IMR-90 (cell line): ENCODE measurements at regions not wholly inside any gene's neighbourhood (a gene's known extent, or its start where the extent isn't known, plus 50 kb on each side); places are given as distances from the start of the nearest gene placed in this dataset.

Source experiments
- ATAC-seq: fragments of 200-7000 bp; cut with Tn5 transposase; 2 replicates; pipeline ENCODE4 v1.9.1; 2020; ENCODE audit warnings: low read depth, mild to moderate bottlenecking, moderate library complexity
- BruUV-seq: library from RNA; stranded (reverse); fragments of 400-500 nt; replicated peaks from 2 replicates; lab custom pipeline; 2021; lab: Mats Ljungman, UMichigan
- CTCF ChIA-PET: fragments of 300-600 bp; formaldehyde crosslinking; extraction: SDS; loops from one replicate; lab custom pipeline; 2021; ENCODE audit warnings: antibody characterized with exemption; lab: Yijun Ruan, JAX
- POLR2A ChIA-PET: fragments of 300-600 bp; sonication (Branson Sonifier 250); formaldehyde crosslinking; loops from one replicate; lab custom pipeline; 2022; ENCODE audit warnings: antibody characterized with exemption; ENCODE audit not compliant: unreplicated experiment; lab: Charles Lee
- DNase-seq: peaks from one replicate; pipeline ENCODE4 v3.0.0; 2013
- H2AFZ ChIP-seq: replicated peaks from 2 replicates; pipeline ENCODE3; 2013; ENCODE audit warnings: low read length, mild to moderate bottlenecking; ENCODE audit not compliant: poor library complexity
- H2AK5ac ChIP-seq: 2 replicates; pipeline ENCODE4 v1.6.1; 2013; ENCODE audit warnings: low read depth, low read length, inconsistent platforms
- H2AK9ac ChIP-seq: replicated peaks from 2 replicates; pipeline ENCODE3; 2013; ENCODE audit warnings: mild to moderate bottlenecking, low read depth, low read length, moderate library complexity; ENCODE audit not compliant: poor library complexity
- H2BK120ac ChIP-seq: 2 replicates; pipeline ENCODE4 v1.6.1; 2013; ENCODE audit warnings: low read depth, low read length, inconsistent platforms
- H2BK15ac ChIP-seq: 3 replicates; pipeline ENCODE4 v1.6.1; 2013; ENCODE audit warnings: low read depth, low read length, inconsistent platforms
- H2BK20ac ChIP-seq: 2 replicates; pipeline ENCODE4 v1.6.1; 2013; ENCODE audit warnings: low read depth, mild to moderate bottlenecking, inconsistent platforms, low read length, moderate library complexity
- H2BK5ac ChIP-seq: 2 replicates; pipeline ENCODE4 v1.6.1; 2013; ENCODE audit warnings: mild to moderate bottlenecking, low read depth, low read length, inconsistent platforms; ENCODE audit not compliant: poor library complexity, severe bottlenecking
- H3K14ac ChIP-seq: replicated peaks from 2 replicates; pipeline ENCODE4 v1.6.1; 2013; ENCODE audit warnings: low read depth, low read length, inconsistent platforms
- H3K18ac ChIP-seq: 2 replicates; pipeline ENCODE4 v1.6.1; 2013; ENCODE audit warnings: low read depth, low read length, control low read depth
- H3K23ac ChIP-seq: 2 replicates; pipeline ENCODE4 v1.6.1; 2013; ENCODE audit warnings: low read depth, low read length, inconsistent platforms
- H3K27ac ChIP-seq: 2 replicates; pipeline ENCODE4 v1.5.1; 2013; ENCODE audit warnings: mild to moderate bottlenecking, control low read depth, low read length; ENCODE audit not compliant: insufficient read depth
- H3K27me3 ChIP-seq: 2 replicates; pipeline ENCODE4 v1.6.1; 2013; ENCODE audit warnings: low read length; ENCODE audit not compliant: control insufficient read depth, insufficient read depth
- H3K36me3 ChIP-seq: 2 replicates; pipeline ENCODE4 v1.6.1; 2013; ENCODE audit warnings: low read length, mixed read lengths; ENCODE audit not compliant: control insufficient read depth, insufficient read depth
- H3K4ac ChIP-seq: 2 replicates; pipeline ENCODE4 v1.6.1; 2013; ENCODE audit warnings: low read depth, low read length, inconsistent platforms
- H3K4me1 ChIP-seq: 2 replicates; pipeline ENCODE4 v1.6.1; 2013; ENCODE audit warnings: low read length, mixed read lengths; ENCODE audit not compliant: control insufficient read depth, insufficient read depth
- H3K4me2 ChIP-seq: 2 replicates; pipeline ENCODE4 v1.6.1; 2013; ENCODE audit warnings: low read depth, mild to moderate bottlenecking, control low read depth, low read length, moderate library complexity
- H3K4me3 ChIP-seq: 2 replicates; pipeline ENCODE4 v1.5.1; 2013; ENCODE audit warnings: low read depth, mild to moderate bottlenecking, control low read depth, low read length, moderate library complexity; ENCODE audit not compliant: insufficient read depth
- H3K56ac ChIP-seq: 2 replicates; pipeline ENCODE4 v1.6.1; 2013; ENCODE audit warnings: low read length, inconsistent platforms; ENCODE audit not compliant: insufficient read depth; ENCODE audit errors: extremely low read depth
- H3K79me1 ChIP-seq, 2 experiments: 2 replicates each; pipeline ENCODE4 v1.6.1; 2013; ENCODE audit warnings: low read length in 2 of 2, inconsistent platforms in 1 of 2, low read depth in 1 of 2
- H3K9ac ChIP-seq: 2 replicates; pipeline ENCODE4 v1.6.1; 2013; ENCODE audit warnings: low read depth, low read length, control low read depth
- H3K9me1 ChIP-seq: 2 replicates; pipeline ENCODE4 v1.6.1; 2013; ENCODE audit warnings: low read length, inconsistent platforms; ENCODE audit not compliant: insufficient read depth
- H3K9me3 ChIP-seq: 2 replicates; pipeline ENCODE4 v1.6.1; 2013; ENCODE audit warnings: low read length; ENCODE audit not compliant: control insufficient read depth, insufficient read depth
- H4K20me1 ChIP-seq: 2 replicates; pipeline ENCODE4 v1.6.1; 2013; ENCODE audit warnings: low read length, inconsistent platforms; ENCODE audit not compliant: insufficient read depth
- H4K5ac ChIP-seq: 2 replicates; pipeline ENCODE4 v1.6.1; 2013; ENCODE audit warnings: mild to moderate bottlenecking, low read depth, low read length, control low read depth
- H4K8ac ChIP-seq, 2 experiments: 2 replicates each; pipeline ENCODE4 v1.6.1; 2013; ENCODE audit warnings: low read depth in 2 of 2, low read length in 2 of 2, control low read depth in 1 of 2, inconsistent platforms in 1 of 2
- H4K91ac ChIP-seq: 2 replicates; pipeline ENCODE4 v1.6.1; 2013; ENCODE audit warnings: low read depth, low read length, inconsistent platforms; ENCODE audit not compliant: insufficient read depth
- BHLHE40 ChIP-seq: fragments of 150-350 bp; IDR thresholded peaks from 2 replicates; pipeline ENCODE4 v1.6.1; 2016; ENCODE audit warnings: mild to moderate bottlenecking, low read depth, low read length
- CEBPB ChIP-seq: IDR thresholded peaks from 2 replicates; pipeline ENCODE4 v1.6.1; 2012; ENCODE audit warnings: low read depth, low read length, improper control_type of control experiment
- CHD1 ChIP-seq: IDR thresholded peaks from 2 replicates; pipeline ENCODE4 v1.6.1; 2012; ENCODE audit warnings: low read depth, low read length, improper control_type of control experiment
- ELK1 ChIP-seq: fragments of 150-350 bp; IDR thresholded peaks from 2 replicates; pipeline ENCODE4 v1.6.1; 2016; ENCODE audit warnings: low read depth, mild to moderate bottlenecking, low read length, moderate library complexity, borderline replicate concordance
- FOS ChIP-seq: fragments of 150-350 bp; IDR thresholded peaks from 2 replicates; pipeline ENCODE4 v1.6.1; 2016; ENCODE audit warnings: low read depth, low read length
- MAFK ChIP-seq: IDR thresholded peaks from 2 replicates; pipeline ENCODE4 v1.6.1; 2012; ENCODE audit warnings: low read depth, low read length, improper control_type of control experiment
- MAZ ChIP-seq: IDR thresholded peaks from 2 replicates; pipeline ENCODE4 v1.6.1; 2012; ENCODE audit warnings: low read depth, mild to moderate bottlenecking, low read length, improper control_type of control experiment, moderate library complexity, borderline replicate concordance
- MXI1 ChIP-seq: IDR thresholded peaks from 2 replicates; pipeline ENCODE4 v1.6.1; 2012; ENCODE audit warnings: low read depth, mild to moderate bottlenecking, low read length, moderate library complexity, borderline replicate concordance
- NFE2L2 ChIP-seq: fragments of 150-350 bp; IDR thresholded peaks from 2 replicates; pipeline ENCODE4 v1.6.1; 2016; ENCODE audit warnings: low read depth, mild to moderate bottlenecking, low read length
- POLR2A ChIP-seq: IDR thresholded peaks from 2 replicates; pipeline ENCODE4 v1.6.1; 2012; ENCODE audit warnings: mild to moderate bottlenecking, low read depth, low read length
- RAD21 ChIP-seq: IDR thresholded peaks from 2 replicates; pipeline ENCODE4 v1.6.1; 2012; ENCODE audit warnings: low read length, improper control_type of control experiment
- RCOR1 ChIP-seq: IDR thresholded peaks from 2 replicates; pipeline ENCODE4 v1.6.1; 2012; ENCODE audit warnings: mild to moderate bottlenecking, low read length, improper control_type of control experiment; ENCODE audit not compliant: insufficient replicate concordance
- RFX5 ChIP-seq: IDR thresholded peaks from 2 replicates; pipeline ENCODE4 v1.8.0; 2012; ENCODE audit warnings: low read depth, mild to moderate bottlenecking, low read length, moderate library complexity
- SMC3 ChIP-seq: fragments of 150-350 bp; IDR thresholded peaks from 2 replicates; pipeline ENCODE4 v1.6.1; 2016; ENCODE audit warnings: low read depth, mild to moderate bottlenecking, antibody characterized with exemption, low read length, moderate library complexity
- whole genome bisulfite sequencing, 2 experiments: methylation state at CpG; one replicate each; pipeline versions ENCODE4 v1.1.5 to v1.1.7; 2013; ENCODE audit warnings: missing lambda C conversion rate in 2 of 2; ENCODE audit not compliant: insufficient read length in 1 of 2; ENCODE audit errors: extremely low coverage in 2 of 2; 5-methylcytosine and 5-hydroxymethylcytosine counted together
- dilution Hi-C: fragments of 300-500 bp; cut with HindIII; formaldehyde crosslinking; loops from one replicate; pipeline ENCODE4 v1.14.3; 2018; ENCODE audit warnings: low sequenced_read_pairs; ENCODE audit not compliant: unreplicated experiment
- in situ Hi-C: fragments of 300-500 bp; cut with MboI; formaldehyde crosslinking; loops from 3 replicates; pipeline ENCODE4 v1.14.3; 2019; ENCODE audit warnings: low sequenced_read_pairs, inconsistent platforms, mixed read lengths
- intact Hi-C: fragments of 100-400 bp; cut with micrococcal nuclease; formaldehyde crosslinking; loops from 2 replicates; pipeline ENCODE4 v1.10.0; 2022
- TF ChIP-seq, protein P1 (sequence below): fragments of 150-350 bp; IDR thresholded peaks from 2 replicates; pipeline ENCODE4 v1.6.1; 2017; ENCODE audit warnings: mild to moderate bottlenecking, antibody characterized with exemption, low read length, low read depth
- TF ChIP-seq, protein P2 (sequence below): conservative IDR thresholded peaks from 2 replicates; pipeline ENCODE4 v1.5.1; 2012; ENCODE audit warnings: mild to moderate bottlenecking, low read depth, low read length, improper control_type of control experiment

DNA sequence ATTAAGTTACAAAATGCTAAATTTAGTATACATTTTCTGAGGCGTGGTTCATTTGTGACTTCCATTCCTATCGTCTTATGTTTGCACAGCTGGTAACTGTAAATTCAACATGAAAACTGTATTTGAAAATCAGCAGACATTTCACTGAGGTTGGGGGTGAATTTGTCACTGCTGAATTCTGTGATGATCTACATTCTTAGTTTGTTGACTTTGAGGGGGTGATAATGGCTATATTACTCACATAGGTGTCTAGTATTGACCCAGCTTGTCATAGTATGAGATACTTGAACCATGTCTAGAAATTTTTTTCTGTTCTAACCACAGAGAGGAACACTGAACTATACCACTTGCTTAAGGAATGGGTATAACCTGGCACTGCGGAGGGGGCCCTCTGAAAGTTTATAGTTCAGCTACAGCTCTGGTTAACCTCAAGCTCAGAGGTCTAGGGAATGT, 313.3 kb downstream of the PIK3R1 start:
- H3K4me1 ChIP-seq, result peaks cover 8% of the 10 kb centered on the region; the same call in 1 of the 2 replicates
- DNase-seq (peak; percentile 18), ATAC-seq (no peak)
- H3K23ac ChIP-seq, result peak overlapping the region; percentile 48; the same call in 1 of the 2 replicates
- peak overlapping the region; percentile 44; the same call in 1 of the 2 replicates for H3K4ac ChIP-seq
- ChIA-PET POLR2A (no interaction called here), CTCF (no interaction called here)
- H3K36me3 ChIP-seq, result no peaks in the 10 kb centered on the region
- H3K79me1 ChIP-seq, result no peaks in the 10 kb centered on the region
- no peaks in the 10 kb centered on the region for H4K20me1 ChIP-seq
- BruUV-seq, result no TSS peak
- intact Hi-C loops, result no loop called here
- TF ChIP-seq CHD1, result no peak
- TF ChIP-seq FOS, result no peak
- no peak for TF ChIP-seq RAD21
- TF ChIP-seq RCOR1, result no peak
- no peak for TF ChIP-seq RFX5
- TF ChIP-seq, protein P1, sequence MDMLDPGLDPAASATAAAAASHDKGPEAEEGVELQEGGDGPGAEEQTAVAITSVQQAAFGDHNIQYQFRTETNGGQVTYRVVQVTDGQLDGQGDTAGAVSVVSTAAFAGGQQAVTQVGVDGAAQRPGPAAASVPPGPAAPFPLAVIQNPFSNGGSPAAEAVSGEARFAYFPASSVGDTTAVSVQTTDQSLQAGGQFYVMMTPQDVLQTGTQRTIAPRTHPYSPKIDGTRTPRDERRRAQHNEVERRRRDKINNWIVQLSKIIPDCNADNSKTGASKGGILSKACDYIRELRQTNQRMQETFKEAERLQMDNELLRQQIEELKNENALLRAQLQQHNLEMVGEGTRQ, result no peak
- no peak for TF ChIP-seq MAZ
- no peak for TF ChIP-seq SMC3
- TF ChIP-seq BHLHE40, result no peak
- no peak for TF ChIP-seq NFE2L2
- TF ChIP-seq ELK1, result no peak
- TF ChIP-seq CEBPB, result no peak
- no peak for TF ChIP-seq POLR2A
- no peak for TF ChIP-seq MXI1
- TF ChIP-seq, protein P2, sequence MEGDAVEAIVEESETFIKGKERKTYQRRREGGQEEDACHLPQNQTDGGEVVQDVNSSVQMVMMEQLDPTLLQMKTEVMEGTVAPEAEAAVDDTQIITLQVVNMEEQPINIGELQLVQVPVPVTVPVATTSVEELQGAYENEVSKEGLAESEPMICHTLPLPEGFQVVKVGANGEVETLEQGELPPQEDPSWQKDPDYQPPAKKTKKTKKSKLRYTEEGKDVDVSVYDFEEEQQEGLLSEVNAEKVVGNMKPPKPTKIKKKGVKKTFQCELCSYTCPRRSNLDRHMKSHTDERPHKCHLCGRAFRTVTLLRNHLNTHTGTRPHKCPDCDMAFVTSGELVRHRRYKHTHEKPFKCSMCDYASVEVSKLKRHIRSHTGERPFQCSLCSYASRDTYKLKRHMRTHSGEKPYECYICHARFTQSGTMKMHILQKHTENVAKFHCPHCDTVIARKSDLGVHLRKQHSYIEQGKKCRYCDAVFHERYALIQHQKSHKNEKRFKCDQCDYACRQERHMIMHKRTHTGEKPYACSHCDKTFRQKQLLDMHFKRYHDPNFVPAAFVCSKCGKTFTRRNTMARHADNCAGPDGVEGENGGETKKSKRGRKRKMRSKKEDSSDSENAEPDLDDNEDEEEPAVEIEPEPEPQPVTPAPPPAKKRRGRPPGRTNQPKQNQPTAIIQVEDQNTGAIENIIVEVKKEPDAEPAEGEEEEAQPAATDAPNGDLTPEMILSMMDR, result no peak
- no peak for TF ChIP-seq MAFK
- peak overlapping the region; percentile 72 for H2BK15ac ChIP-seq
- peak overlapping the region; percentile 29; the same call in 1 of the 2 replicates for H2BK20ac ChIP-seq
- H3K18ac ChIP-seq, result peak overlapping the region; percentile 30; the same call in 1 of the 2 replicates
- in situ Hi-C loops, result no loop called here
- peak overlapping the region; percentile 90 for H2BK5ac ChIP-seq
- dilution Hi-C loops, result no loop called here
- no peak overlapping the region; the same call in 1 of the 2 replicates for H4K5ac ChIP-seq
- H4K91ac ChIP-seq, result peak overlapping the region; percentile 39; the same call in 1 of the 2 replicates
- peak overlapping the region; percentile 16 to 74; a peak in 2 of 4 replicates for H4K8ac ChIP-seq
- H3K14ac ChIP-seq, result peak overlapping the region; percentile 61; the same call in 1 of the 2 replicates
- no peak overlapping the region for H3K9ac ChIP-seq
- H2AK5ac ChIP-seq, result peak overlapping the region; percentile 77
- no peak overlapping the region; the same call in 1 of the 2 replicates for H3K4me2 ChIP-seq
- WGBS, 2 experiments, result 40% methylated on average over 1 of the region's 3 CpGs; no CpG with 5 or more reads in 1 of the 2 experiments
- no peak overlapping the region for H3K27ac ChIP-seq
- peak overlapping the region; percentile 10 for H2AK9ac ChIP-seq
- no peak overlapping the region for H3K4me3 ChIP-seq
- H3K27me3 ChIP-seq, result no peaks in the 10 kb centered on the region
- no peak overlapping the region for H3K56ac ChIP-seq
- H3K9me1 ChIP-seq, result no peaks in the 10 kb centered on the region
- peak overlapping the region; percentile 36; the same call in 1 of the 2 replicates for H2BK120ac ChIP-seq
- no peaks in the 10 kb centered on the region; the same call in 1 of the 2 replicates for H3K9me3 ChIP-seq
- peak overlapping the region; percentile 54 for H2AFZ ChIP-seq
